ENCODE measurements at regions not wholly inside any gene's neighbourhood (a gene's known extent, or its start where the extent isn't known, plus 50 kb on each side); places are given as distances from the start of the nearest gene placed in this dataset.

DNA sequence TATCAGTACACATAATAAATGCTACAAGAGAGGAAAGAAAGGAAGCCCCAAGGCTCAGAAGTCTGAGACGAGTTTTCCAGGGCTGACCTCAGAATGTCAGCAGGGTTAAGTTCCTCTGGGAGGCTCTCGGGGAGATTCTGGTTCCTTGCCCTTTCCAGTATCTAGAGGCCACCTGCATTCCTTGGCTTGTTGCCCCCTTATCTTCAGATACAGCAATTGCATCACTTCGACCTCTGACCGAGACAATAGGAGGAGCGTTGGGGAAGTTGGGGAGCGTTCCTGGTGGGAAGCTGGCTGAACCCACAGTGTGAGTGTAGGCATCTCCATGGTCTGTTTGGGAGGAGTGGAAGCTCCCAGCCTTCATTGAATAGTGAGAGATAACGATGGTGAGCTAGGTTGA is 72.0 kb upstream of the MTPN start:
- Histone ChIP-seq H3K4me3 (no peak overlapping the region), H3K27ac (no peak overlapping the region)
- DNase-seq (ENCODE audit: low spot score): no peak
- TF ChIP-seq, protein P1, sequence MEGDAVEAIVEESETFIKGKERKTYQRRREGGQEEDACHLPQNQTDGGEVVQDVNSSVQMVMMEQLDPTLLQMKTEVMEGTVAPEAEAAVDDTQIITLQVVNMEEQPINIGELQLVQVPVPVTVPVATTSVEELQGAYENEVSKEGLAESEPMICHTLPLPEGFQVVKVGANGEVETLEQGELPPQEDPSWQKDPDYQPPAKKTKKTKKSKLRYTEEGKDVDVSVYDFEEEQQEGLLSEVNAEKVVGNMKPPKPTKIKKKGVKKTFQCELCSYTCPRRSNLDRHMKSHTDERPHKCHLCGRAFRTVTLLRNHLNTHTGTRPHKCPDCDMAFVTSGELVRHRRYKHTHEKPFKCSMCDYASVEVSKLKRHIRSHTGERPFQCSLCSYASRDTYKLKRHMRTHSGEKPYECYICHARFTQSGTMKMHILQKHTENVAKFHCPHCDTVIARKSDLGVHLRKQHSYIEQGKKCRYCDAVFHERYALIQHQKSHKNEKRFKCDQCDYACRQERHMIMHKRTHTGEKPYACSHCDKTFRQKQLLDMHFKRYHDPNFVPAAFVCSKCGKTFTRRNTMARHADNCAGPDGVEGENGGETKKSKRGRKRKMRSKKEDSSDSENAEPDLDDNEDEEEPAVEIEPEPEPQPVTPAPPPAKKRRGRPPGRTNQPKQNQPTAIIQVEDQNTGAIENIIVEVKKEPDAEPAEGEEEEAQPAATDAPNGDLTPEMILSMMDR (IDR thresholded peaks at IDR 0.05): no peak

DNA sequence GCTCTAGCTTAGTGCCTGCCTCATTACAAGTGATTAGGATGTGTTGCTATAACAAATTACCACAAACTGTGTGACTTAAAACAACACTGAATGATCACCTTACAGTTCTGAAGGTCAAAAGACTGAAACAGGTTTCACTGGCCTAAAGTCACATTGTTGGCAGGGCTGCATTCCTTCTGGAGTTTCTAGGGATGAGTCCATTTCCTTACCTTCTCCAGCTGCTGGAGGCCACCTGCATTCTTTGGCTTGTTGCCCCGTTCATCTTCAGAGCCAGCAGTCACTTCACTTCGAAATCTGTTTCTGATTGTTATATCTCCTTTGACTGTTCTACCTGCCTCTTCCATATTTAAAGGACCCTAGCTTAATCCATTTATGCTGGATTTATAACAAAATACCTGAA is 69.4 kb upstream of the MTPN start:
- Histone ChIP-seq H3K4me3 (no peak overlapping the region), H3K27ac (no peak overlapping the region)
- no peak for DNase-seq (ENCODE audit: low spot score)
- TF ChIP-seq, protein P1 (IDR thresholded peaks at IDR 0.05): no peak

DNA sequence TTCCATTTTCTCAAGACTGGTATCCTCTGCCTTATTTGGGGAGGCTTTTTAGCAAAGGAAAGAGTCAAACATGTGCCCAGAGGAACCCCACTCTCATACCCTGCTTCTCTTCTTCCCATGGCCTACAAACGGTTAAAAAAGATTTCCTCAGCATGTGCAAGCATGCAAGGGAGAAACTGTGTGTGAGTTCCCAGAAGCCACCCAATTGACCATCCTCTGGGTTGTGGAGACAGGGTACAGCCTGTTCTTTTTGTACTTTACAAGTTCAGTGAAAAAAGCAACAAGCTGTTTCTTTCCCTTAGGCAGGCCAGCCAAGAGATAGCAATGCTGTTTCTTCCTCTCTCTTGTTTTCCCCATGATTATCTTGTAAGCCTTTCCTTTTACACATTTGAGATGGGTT is 68.8 kb upstream of the MTPN start:
- Histone ChIP-seq H3K27ac (no peak overlapping the region), H3K4me3 (no peak overlapping the region)
- no peak for DNase-seq (ENCODE audit: low spot score)
- TF ChIP-seq, protein P1 (IDR thresholded peaks at IDR 0.05): no peak

DNA sequence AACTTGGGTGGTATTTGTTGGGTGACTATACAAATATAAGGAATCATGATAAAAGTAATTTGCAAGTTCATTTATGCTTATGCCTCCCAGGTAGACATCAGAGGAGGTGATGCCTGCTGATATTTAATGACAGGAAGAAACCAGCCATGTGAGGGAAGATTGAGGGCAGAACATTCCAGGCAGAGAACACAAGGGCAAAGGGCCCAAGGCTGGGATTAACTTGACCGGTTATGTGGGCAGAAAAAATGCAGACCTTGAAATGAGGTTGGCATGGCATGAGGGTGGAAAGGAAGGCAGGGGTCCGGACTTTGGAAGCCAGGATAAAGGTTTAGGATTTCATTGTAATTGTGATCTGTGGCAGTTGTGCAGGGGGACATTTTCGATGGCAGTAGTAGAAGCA is 68.0 kb upstream of the MTPN start:
- no peak for DNase-seq (ENCODE audit: low spot score)
- Histone ChIP-seq H3K4me3 (no peak overlapping the region), H3K27ac (no peak overlapping the region)
- TF ChIP-seq, protein P1 (IDR thresholded peaks at IDR 0.05): no peak

DNA sequence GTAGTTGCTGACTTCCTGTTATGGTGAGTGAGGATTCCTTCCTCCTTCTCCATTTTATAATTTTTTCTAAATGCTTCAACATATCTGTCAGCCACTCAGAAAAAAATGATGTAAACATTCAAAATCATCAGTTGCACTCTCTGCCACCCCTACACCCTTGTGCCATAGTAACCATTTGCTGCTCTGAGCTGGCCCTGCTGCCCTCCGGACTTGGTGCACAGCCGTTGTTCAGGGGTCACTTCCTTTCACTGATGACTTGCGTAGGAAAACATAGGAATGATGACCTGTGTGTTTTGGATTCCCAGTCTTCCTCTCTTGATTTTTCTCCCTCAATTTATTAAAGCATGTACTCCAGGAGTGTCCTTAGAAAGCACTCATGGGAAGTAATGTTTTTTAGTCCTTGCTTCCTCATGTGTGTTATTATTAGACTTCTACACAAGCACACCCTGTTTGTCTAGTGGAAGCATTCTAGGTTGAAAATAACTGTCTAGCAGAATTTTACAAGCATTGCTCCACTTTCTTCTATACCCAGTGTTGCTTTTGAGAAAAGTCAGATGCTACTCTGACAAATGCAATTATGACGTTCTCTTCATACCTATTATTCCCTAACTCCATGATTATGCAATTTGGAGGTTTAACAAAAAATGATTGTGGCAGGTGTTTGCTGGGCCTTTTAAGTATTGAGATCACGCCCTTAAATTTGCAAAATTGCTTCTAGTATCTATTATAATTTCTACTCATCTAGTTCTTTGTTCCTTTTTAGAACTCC is 62.6 kb upstream of the MTPN start:
- DNase-seq (ENCODE audit: low spot score): no peak
- no peak overlapping the region for H3K27ac ChIP-seq
- TF ChIP-seq, protein P1 (IDR thresholded peaks at IDR 0.05): no peak
- H3K4me3 ChIP-seq: no peak overlapping the region

DNA sequence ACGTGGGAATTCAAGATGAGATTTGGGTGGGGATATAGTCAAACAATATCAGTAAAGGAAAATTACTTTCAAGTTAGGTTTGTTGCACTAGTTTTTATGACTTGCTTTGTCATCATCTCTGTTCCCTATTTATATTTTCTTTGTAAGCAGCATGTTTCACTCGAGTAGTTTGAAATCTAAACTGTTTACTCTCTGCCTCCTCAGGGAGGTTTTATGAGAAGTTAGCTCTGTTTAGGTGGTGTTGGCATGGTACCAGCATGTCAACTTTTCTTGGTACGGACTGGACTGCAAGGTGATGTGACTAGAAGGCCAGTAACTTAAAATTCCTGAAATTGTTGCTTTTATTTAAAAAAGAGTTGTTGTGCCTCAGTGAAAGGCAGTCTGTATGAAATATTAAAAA is 59.2 kb upstream of the MTPN start:
- TF ChIP-seq, protein P1 (IDR thresholded peaks at IDR 0.05): no peak
- H3K4me3 ChIP-seq: no peak overlapping the region
- H3K27ac ChIP-seq: no peak overlapping the region
- DNase-seq (ENCODE audit: low spot score): no peak

DNA sequence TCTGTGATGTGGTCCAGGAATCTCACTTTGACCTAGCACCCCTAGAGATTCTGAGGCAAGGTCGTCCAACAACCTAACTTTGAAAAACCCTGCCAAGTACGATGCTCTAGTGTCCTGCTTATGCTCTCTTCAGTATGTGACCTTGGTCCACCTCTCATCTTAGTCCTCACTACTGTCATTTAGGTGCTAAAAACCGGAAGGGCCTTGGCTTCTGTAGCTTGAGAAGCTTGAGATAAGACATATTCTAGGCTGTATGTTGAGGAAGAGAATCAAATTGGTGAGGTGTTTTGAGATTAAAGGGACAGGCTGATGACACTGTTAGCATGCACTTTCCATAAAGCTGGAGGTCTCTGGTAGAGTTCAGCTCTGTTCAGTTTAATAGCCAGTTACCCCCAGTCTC is 57.0 kb upstream of the MTPN start:
- Histone ChIP-seq H3K27ac (no peak overlapping the region), H3K4me3 (no peak overlapping the region)
- DNase-seq (ENCODE audit: low spot score): no peak

More for the DNA sequence above, 57.0 kb upstream of the MTPN start:
- TF ChIP-seq, protein P1 (IDR thresholded peaks at IDR 0.05): no peak
